GM12873 (cell line): ENCODE measurements at regions not wholly inside any gene's neighbourhood (a gene's known extent, or its start where the extent isn't known, plus 50 kb on each side); places are given as distances from the start of the nearest gene placed in this dataset.
A peak's percentile ranks its signal among the peaks of the same experiment; 100 is the strongest.

ENCODE experiments used
- TF ChIP-seq, protein P1 (sequence below): IDR thresholded peaks from 2 replicates; pipeline ENCODE4 v1.5.1; 2012; ENCODE audit warnings: low read depth, mild to moderate bottlenecking, moderate library complexity, low read length, control low read depth; ENCODE audit not compliant: insufficient read depth; ENCODE audit errors: missing control alignments

GRCh38 chr2:56739413-56739812 lies 555.6 kb downstream of the CCDC85A start:
- TF ChIP-seq, protein P1, sequence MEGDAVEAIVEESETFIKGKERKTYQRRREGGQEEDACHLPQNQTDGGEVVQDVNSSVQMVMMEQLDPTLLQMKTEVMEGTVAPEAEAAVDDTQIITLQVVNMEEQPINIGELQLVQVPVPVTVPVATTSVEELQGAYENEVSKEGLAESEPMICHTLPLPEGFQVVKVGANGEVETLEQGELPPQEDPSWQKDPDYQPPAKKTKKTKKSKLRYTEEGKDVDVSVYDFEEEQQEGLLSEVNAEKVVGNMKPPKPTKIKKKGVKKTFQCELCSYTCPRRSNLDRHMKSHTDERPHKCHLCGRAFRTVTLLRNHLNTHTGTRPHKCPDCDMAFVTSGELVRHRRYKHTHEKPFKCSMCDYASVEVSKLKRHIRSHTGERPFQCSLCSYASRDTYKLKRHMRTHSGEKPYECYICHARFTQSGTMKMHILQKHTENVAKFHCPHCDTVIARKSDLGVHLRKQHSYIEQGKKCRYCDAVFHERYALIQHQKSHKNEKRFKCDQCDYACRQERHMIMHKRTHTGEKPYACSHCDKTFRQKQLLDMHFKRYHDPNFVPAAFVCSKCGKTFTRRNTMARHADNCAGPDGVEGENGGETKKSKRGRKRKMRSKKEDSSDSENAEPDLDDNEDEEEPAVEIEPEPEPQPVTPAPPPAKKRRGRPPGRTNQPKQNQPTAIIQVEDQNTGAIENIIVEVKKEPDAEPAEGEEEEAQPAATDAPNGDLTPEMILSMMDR = no peak

DNA sequence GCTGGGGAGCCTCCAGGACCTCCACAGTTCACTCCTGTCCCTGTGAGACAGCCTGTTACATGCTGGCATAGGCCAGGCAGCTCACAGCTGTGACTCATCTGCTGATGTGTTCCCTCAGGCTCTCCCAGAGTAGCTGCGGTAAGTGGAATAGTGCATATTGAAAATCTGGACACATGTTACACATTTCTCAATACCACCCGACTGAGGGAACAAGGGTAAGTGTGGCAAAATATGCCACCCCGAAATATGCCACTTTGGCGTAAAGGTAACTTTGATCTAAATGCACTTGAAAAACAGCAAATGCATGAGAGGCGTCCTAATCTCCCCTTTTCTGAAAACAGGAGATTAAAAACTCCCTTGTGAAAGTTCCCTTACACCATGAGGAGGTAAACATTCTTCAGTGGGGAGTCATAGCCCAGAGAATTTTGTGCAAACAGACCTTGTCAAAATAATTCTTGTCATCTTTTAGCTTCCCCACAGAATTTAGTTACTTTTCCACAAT lies 557.9 kb downstream of the CCDC85A start:
- TF ChIP-seq, protein P1 = no peak

DNA sequence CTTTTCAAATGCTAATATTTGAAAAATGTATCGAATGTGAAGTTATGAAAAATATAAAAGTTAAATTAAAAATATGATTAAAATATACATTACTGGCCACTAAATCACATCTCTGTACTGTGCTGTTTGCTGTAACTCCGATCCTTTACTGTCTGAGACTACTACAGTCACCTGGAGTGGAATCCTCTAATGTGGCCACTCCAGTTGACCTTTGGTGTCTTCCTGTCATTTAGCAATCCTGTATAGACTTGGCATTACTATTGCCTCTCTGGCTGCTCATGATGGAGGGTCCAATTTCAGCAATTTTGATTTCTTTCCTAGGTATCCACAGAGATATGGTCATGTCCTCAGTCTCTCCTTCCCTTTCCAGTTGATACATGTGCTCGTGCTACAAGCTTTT lies 560.0 kb downstream of the CCDC85A start:
- TF ChIP-seq, protein P1 = no peak

- TF ChIP-seq, protein P1 = peak; percentile 41
Measured at GRCh38 chr2:56749152-56749752, 565.5 kb downstream of the CCDC85A start.

DNA sequence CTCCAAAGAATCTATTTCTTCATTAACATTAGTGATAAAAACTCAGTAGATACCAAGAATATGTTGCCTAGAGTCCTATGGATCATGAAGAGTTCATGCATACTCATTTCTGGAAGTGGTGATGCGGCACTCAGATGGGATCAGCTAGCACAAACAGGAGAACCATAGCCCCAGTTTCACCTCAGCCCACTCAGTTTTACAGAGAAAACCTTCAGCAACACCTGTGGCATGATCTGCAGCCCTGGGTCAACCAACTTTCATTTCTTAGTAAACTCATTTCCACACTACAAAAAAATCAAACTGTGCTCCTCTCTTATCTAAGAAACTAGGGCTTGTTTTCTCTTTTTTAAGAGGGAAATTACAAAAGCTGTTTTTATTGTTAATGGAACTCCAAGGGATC lies 569.4 kb downstream of the CCDC85A start:
- TF ChIP-seq, protein P1 = no peak

DNA sequence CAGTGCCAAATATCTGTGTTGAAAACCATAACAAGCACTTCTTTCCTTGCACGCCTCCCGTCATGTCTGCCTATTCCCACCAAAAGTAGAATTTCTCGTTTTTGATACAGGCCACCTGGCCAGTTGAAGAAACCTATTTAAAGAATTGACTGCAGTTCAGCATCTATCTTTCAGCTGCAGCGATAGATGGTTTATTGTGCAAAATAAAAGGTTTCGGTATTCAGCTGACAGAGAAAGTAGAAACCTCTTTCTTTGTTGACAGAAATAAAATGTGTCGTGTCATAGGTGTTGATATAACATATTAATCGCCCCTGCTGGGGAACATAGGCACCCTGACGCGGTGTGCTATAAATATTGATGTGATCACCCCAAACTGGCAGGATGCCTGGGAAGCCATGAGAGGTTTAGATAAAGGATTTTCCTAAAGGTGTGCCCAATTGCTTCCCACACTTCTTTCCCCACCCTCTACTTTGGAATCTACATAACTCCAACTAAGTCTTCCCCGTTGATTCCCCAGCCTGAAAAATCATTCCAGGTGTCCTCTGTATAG lies 570.4 kb downstream of the CCDC85A start:
- TF ChIP-seq, protein P1 = no peak

- TF ChIP-seq, protein P1 = no peak
Measured at GRCh38 chr2:56754627-56755026, 570.8 kb downstream of the CCDC85A start.
